AG10803 (cell line): ENCODE measurements at regions not wholly inside any gene's neighbourhood (a gene's known extent, or its start where the extent isn't known, plus 50 kb on each side); places are given as distances from the start of the nearest gene placed in this dataset.

Experiments
- DNase-seq: peaks from one replicate; pipeline ENCODE4 v3.0.0; 2010; ENCODE audit warnings: low read depth
- H3K4me3 ChIP-seq: 2 replicates; pipeline ENCODE4 v1.5.1; 2011; ENCODE audit warnings: mild to moderate bottlenecking, low read length, control low read depth
- CTCF ChIP-seq: conservative IDR thresholded peaks from 2 replicates; pipeline ENCODE4 v1.5.1; 2011; ENCODE audit warnings: mild to moderate bottlenecking, low read length, control low read depth, inconsistent platforms

DNA sequence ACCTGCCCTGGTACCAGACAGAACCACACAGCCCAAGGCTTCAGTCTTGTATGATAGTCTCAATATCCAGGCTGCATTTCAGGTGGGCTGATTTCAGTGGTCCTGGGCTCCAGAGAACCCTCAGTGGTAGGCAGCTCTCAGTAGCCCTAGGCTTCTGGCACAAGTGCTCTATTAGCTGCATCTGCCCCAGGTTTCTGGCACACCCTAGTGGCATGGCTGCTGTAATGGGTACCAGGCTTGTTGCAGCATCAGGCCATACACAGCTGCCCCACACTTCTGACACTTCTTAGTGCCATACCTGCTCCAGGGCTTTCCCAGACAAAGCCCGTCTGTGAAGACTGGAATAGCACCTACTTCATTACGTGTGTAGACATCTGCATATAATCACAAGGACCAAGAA, 1062.2 kb upstream of the EPHA6 start:
- no peak for TF ChIP-seq CTCF
- DNase-seq: no peak
- no peak overlapping the region for H3K4me3 ChIP-seq

DNA sequence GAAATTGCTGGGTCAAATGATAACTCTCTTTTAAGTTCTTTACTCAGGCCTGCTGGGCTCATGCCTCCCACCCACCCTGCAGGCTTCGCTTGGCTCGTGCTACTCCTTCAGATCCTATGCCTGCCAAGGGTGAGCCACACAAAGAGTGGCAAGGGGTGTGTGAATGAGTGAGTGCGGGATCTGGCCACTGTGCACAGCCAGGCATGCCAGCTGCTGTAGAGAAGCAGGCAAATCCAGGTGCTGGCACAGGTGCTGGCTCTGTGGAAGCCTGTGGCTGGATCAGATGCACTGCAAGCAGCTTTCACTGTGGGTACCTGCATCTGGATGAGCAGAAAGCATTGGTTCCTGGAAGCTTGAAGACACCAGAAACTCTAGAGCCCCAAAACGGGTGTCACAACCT, 1055.7 kb upstream of the EPHA6 start:
- DNase-seq: no peak
- TF ChIP-seq CTCF: no peak
- H3K4me3 ChIP-seq: no peak overlapping the region

- no peak for DNase-seq
- no peak overlapping the region for H3K4me3 ChIP-seq
- TF ChIP-seq CTCF: no peak
These were observed 1054.6 kb upstream of the EPHA6 start for GRCh38 chr3:95759614-95760301.

GRCh38 chr3:95775486-95776094, 1038.8 kb upstream of the EPHA6 start:
- no peak overlapping the region for H3K4me3 ChIP-seq
- no peak for DNase-seq

GRCh38 chr3:95781598-95781997, 1032.8 kb upstream of the EPHA6 start:
- H3K4me3 ChIP-seq: no peak overlapping the region
- DNase-seq: no peak
- no peak for TF ChIP-seq CTCF

More at GRCh38 chr3:95775486-95776094, 1038.8 kb upstream of the EPHA6 start:
- TF ChIP-seq CTCF: no peak

- H3K4me3 ChIP-seq: no peak overlapping the region
- no peak for DNase-seq
- TF ChIP-seq CTCF: no peak
These were observed 1025.3 kb upstream of the EPHA6 start for GRCh38 chr3:95789111-95789510.

GRCh38 chr3:95797081-95797480, 1017.3 kb upstream of the EPHA6 start:
- H3K4me3 ChIP-seq: no peak overlapping the region
- no peak for TF ChIP-seq CTCF
- no peak for DNase-seq
